ENCODE measurements at regions not wholly inside any gene's neighbourhood (a gene's known extent, or its start where the extent isn't known, plus 50 kb on each side); places are given as distances from the start of the nearest gene placed in this dataset.

- Histone ChIP-seq H3K27ac (ENCODE audit: insufficient read depth, low read length) (no peak overlapping the region), H3K9me3 (ENCODE audit: control insufficient read depth, insufficient read depth, low read length) (0 out of 2 replicates have a peak, but pooled peaks cover 4% of the 10 kb centered on the region), H2AFZ (replicated peaks; ENCODE audit: low read length, poor library complexity) (no peak overlapping the region), H2BK15ac (ENCODE audit: low read depth, low read length) (no peak overlapping the region), H3K36me3 (ENCODE audit: control insufficient read depth, insufficient read depth, low read length) (no peaks in the 10 kb centered on the region), H2BK20ac (ENCODE audit: low read depth, low read length) (no peak overlapping the region), H2AK5ac (ENCODE audit: low read depth, low read length) (no peak overlapping the region), H3K23ac (ENCODE audit: low read depth, low read length) (no peak overlapping the region), H3K14ac (replicated peaks; ENCODE audit: low read depth, low read length) (no peak overlapping the region), H4K20me1 (ENCODE audit: insufficient read depth, low read length) (no peaks in the 10 kb centered on the region), H3K79me1 (ENCODE audit: low read depth in 1 of 2, low read length in 2 of 2) (no peaks in the 10 kb centered on the region), H3K56ac (ENCODE audit: extremely low read depth, insufficient read depth, low read length) (no peak overlapping the region), H3K4me1 (ENCODE audit: control insufficient read depth, insufficient read depth, low read length) (no peaks in the 10 kb centered on the region), H4K91ac (ENCODE audit: insufficient read depth, low read depth, low read length) (no peak overlapping the region), H4K5ac (ENCODE audit: low read depth, low read length) (no peak overlapping the region), H3K27me3 (ENCODE audit: control insufficient read depth, insufficient read depth, low read length) (no peaks in the 10 kb centered on the region), H4K8ac (ENCODE audit: low read depth in 2 of 2, low read length in 2 of 2) (no peak overlapping the region), H3K18ac (ENCODE audit: low read depth, low read length) (no peak overlapping the region), H2BK5ac (ENCODE audit: low read depth, low read length, poor library complexity, severe bottlenecking) (no peak overlapping the region), H3K4me3 (ENCODE audit: insufficient read depth, low read depth, low read length) (no peak overlapping the region), H3K4me2 (ENCODE audit: low read depth, low read length) (no peak overlapping the region), H3K9me1 (ENCODE audit: insufficient read depth, low read length) (no peaks in the 10 kb centered on the region), H3K9ac (ENCODE audit: low read depth, low read length) (no peak overlapping the region), H2AK9ac (replicated peaks; ENCODE audit: low read depth, low read length, poor library complexity) (no peak overlapping the region), H2BK120ac (ENCODE audit: low read depth, low read length) (no peak overlapping the region), H3K4ac (ENCODE audit: low read depth, low read length) (no peak overlapping the region)
- ChIA-PET CTCF (no interaction called here), POLR2A (ENCODE audit: unreplicated experiment) (no interaction called here)
- ATAC-seq (ENCODE audit: low read depth) (no peak), DNase-seq (no peak)
- in situ Hi-C loops (cut with MboI; ENCODE audit: low sequenced_read_pairs) = no loop called here
- dilution Hi-C loops (cut with HindIII; ENCODE audit: low sequenced_read_pairs, unreplicated experiment) = no loop called here
- TF ChIP-seq, protein P1, sequence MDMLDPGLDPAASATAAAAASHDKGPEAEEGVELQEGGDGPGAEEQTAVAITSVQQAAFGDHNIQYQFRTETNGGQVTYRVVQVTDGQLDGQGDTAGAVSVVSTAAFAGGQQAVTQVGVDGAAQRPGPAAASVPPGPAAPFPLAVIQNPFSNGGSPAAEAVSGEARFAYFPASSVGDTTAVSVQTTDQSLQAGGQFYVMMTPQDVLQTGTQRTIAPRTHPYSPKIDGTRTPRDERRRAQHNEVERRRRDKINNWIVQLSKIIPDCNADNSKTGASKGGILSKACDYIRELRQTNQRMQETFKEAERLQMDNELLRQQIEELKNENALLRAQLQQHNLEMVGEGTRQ (IDR thresholded peaks at IDR 0.05; ENCODE audit: low read depth, low read length) = no peak
- no peak for TF ChIP-seq MAZ (IDR thresholded peaks at IDR 0.05; ENCODE audit: borderline replicate concordance, low read depth, low read length)
- TF ChIP-seq RAD21 (IDR thresholded peaks at IDR 0.05; ENCODE audit: low read length) = no peak
- no peak for TF ChIP-seq MAFK (IDR thresholded peaks at IDR 0.05; ENCODE audit: low read depth, low read length)
- no peak for TF ChIP-seq CHD1 (IDR thresholded peaks at IDR 0.05; ENCODE audit: low read depth, low read length)
- TF ChIP-seq POLR2A (IDR thresholded peaks at IDR 0.05; ENCODE audit: low read depth, low read length) = no peak
- no peak for TF ChIP-seq BHLHE40 (IDR thresholded peaks at IDR 0.05; ENCODE audit: low read depth, low read length)
- no peak for TF ChIP-seq CEBPB (IDR thresholded peaks at IDR 0.05; ENCODE audit: low read depth, low read length)
- no peak for TF ChIP-seq FOS (IDR thresholded peaks at IDR 0.05; ENCODE audit: low read depth, low read length)
- TF ChIP-seq RFX5 (IDR thresholded peaks at IDR 0.05; ENCODE audit: low read depth, low read length) = no peak
- TF ChIP-seq ELK1 (IDR thresholded peaks at IDR 0.05; ENCODE audit: borderline replicate concordance, low read depth, low read length) = no peak
- TF ChIP-seq RCOR1 (IDR thresholded peaks at IDR 0.05; ENCODE audit: insufficient replicate concordance, low read length) = no peak
- no peak for TF ChIP-seq SMC3 (IDR thresholded peaks at IDR 0.05; ENCODE audit: low read depth, low read length)
- no peak for TF ChIP-seq MXI1 (IDR thresholded peaks at IDR 0.05; ENCODE audit: borderline replicate concordance, low read depth, low read length)
- no peak for TF ChIP-seq CTCF (conservative IDR thresholded peaks at IDR 0.05; ENCODE audit: low read depth, low read length)
- no peak for TF ChIP-seq NFE2L2 (IDR thresholded peaks at IDR 0.05; ENCODE audit: low read depth, low read length)
- intact Hi-C loops (cut with micrococcal nuclease) = no loop called here
- no TSS peak for BruUV-seq (replicated peaks)
Measured at GRCh38 chr5:26691486-26691885, 346.9 kb downstream of the CDH9 start.

Measured in IMR-90 (cell line).